Gastrocnemius medialis (tissue), 4 donors: ENCODE measurements at regions not wholly inside any gene's neighbourhood (a gene's known extent, or its start where the extent isn't known, plus 50 kb on each side); places are given as distances from the start of the nearest gene placed in this dataset.

Experiments used
- CTCF ChIP-seq, 5 experiments: fragments of 450-650 bp in 3 of 5; fragments of 200-600 bp in 2 of 5; sonication (generic) in 2 of 5; IDR thresholded peaks in 4 of 5; conservative IDR thresholded peaks in 1 of 5; 1 replicate in 4 of 5; 2 replicates in 1 of 5; pipeline ENCODE4 v1.5.1; 2016 to 2019; ENCODE audit warnings: antibody characterized with exemption in 5 of 5, mild to moderate bottlenecking in 3 of 5, moderate library complexity in 3 of 5
- POLR2A ChIP-seq, 2 donors: fragments of 450-650 bp; IDR thresholded peaks; one replicate each; pipeline ENCODE4 v1.6.1; 2017; ENCODE audit warnings: antibody characterized with exemption in 2 of 2, mild to moderate bottlenecking in 2 of 2, moderate library complexity in 2 of 2

- TF ChIP-seq POLR2A (IDR thresholded peaks at IDR 0.05) (no peak), CTCF (IDR thresholded peaks at IDR 0.05 in 4 of 5, conservative IDR thresholded peaks at IDR 0.05 in 1 of 5) (no peak)
Measured at GRCh38 chr6:6764764-6765434, 176.4 kb downstream of the LY86 start.
